ENCODE measurements at regions not wholly inside any gene's neighbourhood (a gene's known extent, or its start where the extent isn't known, plus 50 kb on each side); places are given as distances from the start of the nearest gene placed in this dataset.

DNA sequence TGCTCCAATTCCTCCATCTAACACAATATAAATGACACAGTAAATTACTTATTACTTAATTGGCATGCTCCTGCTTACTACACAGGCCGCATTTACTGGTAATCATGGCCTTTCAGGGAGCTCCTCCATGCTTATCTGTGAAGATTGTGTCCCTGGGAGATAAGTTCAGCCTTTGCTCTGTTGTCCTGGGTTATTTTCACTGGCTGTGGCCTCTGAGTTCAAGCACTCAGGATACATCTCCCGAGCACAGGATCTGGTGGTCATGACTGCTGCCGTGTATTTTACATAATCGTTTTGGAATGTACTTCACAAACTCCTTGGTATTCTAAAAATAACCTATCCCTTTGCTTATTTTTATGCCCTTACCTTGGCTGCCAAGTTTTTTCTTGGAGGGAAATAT, 215.7 kb downstream of the ICE1 start:
- TF ChIP-seq, protein P1, sequence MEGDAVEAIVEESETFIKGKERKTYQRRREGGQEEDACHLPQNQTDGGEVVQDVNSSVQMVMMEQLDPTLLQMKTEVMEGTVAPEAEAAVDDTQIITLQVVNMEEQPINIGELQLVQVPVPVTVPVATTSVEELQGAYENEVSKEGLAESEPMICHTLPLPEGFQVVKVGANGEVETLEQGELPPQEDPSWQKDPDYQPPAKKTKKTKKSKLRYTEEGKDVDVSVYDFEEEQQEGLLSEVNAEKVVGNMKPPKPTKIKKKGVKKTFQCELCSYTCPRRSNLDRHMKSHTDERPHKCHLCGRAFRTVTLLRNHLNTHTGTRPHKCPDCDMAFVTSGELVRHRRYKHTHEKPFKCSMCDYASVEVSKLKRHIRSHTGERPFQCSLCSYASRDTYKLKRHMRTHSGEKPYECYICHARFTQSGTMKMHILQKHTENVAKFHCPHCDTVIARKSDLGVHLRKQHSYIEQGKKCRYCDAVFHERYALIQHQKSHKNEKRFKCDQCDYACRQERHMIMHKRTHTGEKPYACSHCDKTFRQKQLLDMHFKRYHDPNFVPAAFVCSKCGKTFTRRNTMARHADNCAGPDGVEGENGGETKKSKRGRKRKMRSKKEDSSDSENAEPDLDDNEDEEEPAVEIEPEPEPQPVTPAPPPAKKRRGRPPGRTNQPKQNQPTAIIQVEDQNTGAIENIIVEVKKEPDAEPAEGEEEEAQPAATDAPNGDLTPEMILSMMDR (IDR thresholded peaks at IDR 0.05): no peak
- TF ChIP-seq EZH2 (IDR thresholded peaks at IDR 0.05) (no peak), EZH2phosphoT487 (IDR thresholded peaks at IDR 0.05) (no peak)

All from neural progenitor cell (in vitro differentiated cells).